ENCODE measurements at regions not wholly inside any gene's neighbourhood (a gene's known extent, or its start where the extent isn't known, plus 50 kb on each side); places are given as distances from the start of the nearest gene placed in this dataset.

GRCh38 chr1:221030990-221031389, 151.7 kb downstream of the HLX start:
- Mint-ChIP-seq H3K27ac (no peak overlapping the region), H3K4me3 (no peak overlapping the region), H3K36me3 (ENCODE audit: low read depth) (no peaks in the 10 kb centered on the region), H3K9me3 (no peaks in the 10 kb centered on the region), H3K4me1 (no peaks in the 10 kb centered on the region), H3K27me3 (ENCODE audit: insufficient read depth) (peaks cover 6% of the 10 kb centered on the region)
- Histone ChIP-seq H3K27me3 (ENCODE audit: control insufficient read depth, insufficient read depth, low read length, poor library complexity, severe bottlenecking) (no peaks in the 10 kb centered on the region), H3K36me3 (ENCODE audit: control insufficient read depth, insufficient read depth, low read length) (no peaks in the 10 kb centered on the region), H3K4me1 (ENCODE audit: control insufficient read depth, insufficient read depth, low read length) (no peaks in the 10 kb centered on the region), H3K9me3 (ENCODE audit: control insufficient read depth, low read length) (no peaks in the 10 kb centered on the region), H3K4me3 (ENCODE audit: low read length) (no peak overlapping the region), H3K9ac (ENCODE audit: extremely low read depth, low read length, poor library complexity, severe bottlenecking) (no peak overlapping the region), H3K27ac (ENCODE audit: low read depth, low read length) (no peak overlapping the region)
- TF ChIP-seq, protein P1, sequence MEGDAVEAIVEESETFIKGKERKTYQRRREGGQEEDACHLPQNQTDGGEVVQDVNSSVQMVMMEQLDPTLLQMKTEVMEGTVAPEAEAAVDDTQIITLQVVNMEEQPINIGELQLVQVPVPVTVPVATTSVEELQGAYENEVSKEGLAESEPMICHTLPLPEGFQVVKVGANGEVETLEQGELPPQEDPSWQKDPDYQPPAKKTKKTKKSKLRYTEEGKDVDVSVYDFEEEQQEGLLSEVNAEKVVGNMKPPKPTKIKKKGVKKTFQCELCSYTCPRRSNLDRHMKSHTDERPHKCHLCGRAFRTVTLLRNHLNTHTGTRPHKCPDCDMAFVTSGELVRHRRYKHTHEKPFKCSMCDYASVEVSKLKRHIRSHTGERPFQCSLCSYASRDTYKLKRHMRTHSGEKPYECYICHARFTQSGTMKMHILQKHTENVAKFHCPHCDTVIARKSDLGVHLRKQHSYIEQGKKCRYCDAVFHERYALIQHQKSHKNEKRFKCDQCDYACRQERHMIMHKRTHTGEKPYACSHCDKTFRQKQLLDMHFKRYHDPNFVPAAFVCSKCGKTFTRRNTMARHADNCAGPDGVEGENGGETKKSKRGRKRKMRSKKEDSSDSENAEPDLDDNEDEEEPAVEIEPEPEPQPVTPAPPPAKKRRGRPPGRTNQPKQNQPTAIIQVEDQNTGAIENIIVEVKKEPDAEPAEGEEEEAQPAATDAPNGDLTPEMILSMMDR (conservative IDR thresholded peaks at IDR 0.05): no peak
- WGBS, 2 experiments (ENCODE audit: insufficient coverage in 1 of 2, insufficient read length in 1 of 2): 95 to 100% methylated on average over 1 to 3 of the region's 3 CpGs
- DNase-seq: no peak

DNA sequence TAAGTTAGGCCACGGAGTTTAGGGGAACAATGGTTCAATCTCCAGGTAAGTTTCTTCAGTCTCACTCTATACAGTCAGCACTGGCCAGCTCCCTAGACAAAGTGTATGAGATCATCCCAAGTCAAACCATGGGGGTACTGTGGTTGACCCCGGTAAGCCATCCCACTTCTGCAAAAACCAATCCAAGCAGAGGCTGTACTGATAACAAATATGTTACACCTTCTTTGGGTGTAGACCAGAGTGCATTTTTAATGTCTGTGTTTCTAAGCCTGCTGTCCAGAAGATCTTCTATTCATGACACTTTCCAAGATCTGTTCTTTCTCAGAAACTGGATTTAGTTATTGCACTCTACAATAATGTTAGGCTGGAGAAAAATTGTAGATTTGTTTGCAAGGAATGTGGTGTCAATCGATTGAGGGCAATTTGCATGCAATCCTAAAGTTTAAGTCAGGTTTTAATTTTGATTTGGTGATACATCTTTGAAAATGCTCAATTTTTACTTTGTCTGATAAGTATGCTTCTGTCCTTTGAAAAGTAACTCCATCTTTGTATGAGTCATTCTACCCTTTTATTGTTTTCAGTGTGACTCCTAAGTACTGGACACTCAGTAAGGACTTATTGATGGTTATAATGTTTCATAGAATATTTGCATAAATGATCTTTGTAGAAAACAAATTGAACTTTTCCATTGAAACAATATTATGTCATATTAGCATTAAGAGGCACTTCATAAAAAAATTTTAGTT, 152.4 kb downstream of the HLX start:
- 81 to 94% methylated on average over 2 to 3 of the region's 3 CpGs for WGBS, 2 experiments (ENCODE audit: insufficient coverage in 1 of 2, insufficient read length in 1 of 2)
- H3K9ac ChIP-seq (ENCODE audit: extremely low read depth, low read length, poor library complexity, severe bottlenecking): no peak overlapping the region
- H3K4me1 Mint-ChIP-seq: no peaks in the 10 kb centered on the region

GRCh38 chr1:221032204-221032585, 153.0 kb downstream of the HLX start:
- Mint-ChIP-seq H3K9me3 (no peaks in the 10 kb centered on the region), H3K4me3 (no peak overlapping the region), H3K36me3 (ENCODE audit: low read depth) (no peaks in the 10 kb centered on the region), H3K4me1 (no peaks in the 10 kb centered on the region), H3K27ac (no peak overlapping the region), H3K27me3 (ENCODE audit: insufficient read depth) (peaks cover 5% of the 10 kb centered on the region)
- Histone ChIP-seq H3K9me3 (ENCODE audit: control insufficient read depth, low read length) (no peaks in the 10 kb centered on the region), H3K9ac (ENCODE audit: extremely low read depth, low read length, poor library complexity, severe bottlenecking) (no peak overlapping the region), H3K27me3 (ENCODE audit: control insufficient read depth, insufficient read depth, low read length, poor library complexity, severe bottlenecking) (no peaks in the 10 kb centered on the region), H3K4me3 (ENCODE audit: low read length) (no peak overlapping the region), H3K4me1 (ENCODE audit: control insufficient read depth, insufficient read depth, low read length) (no peaks in the 10 kb centered on the region), H3K36me3 (ENCODE audit: control insufficient read depth, insufficient read depth, low read length) (no peaks in the 10 kb centered on the region), H3K27ac (ENCODE audit: low read depth, low read length) (no peak overlapping the region)
- DNase-seq: no peak
- TF ChIP-seq, protein P1 (conservative IDR thresholded peaks at IDR 0.05): no peak

More for the DNA sequence above, 152.4 kb downstream of the HLX start:
- peaks cover 5% of the 10 kb centered on the region for H3K27me3 Mint-ChIP-seq (ENCODE audit: insufficient read depth)
- H3K9me3 Mint-ChIP-seq: no peaks in the 10 kb centered on the region
- Histone ChIP-seq H3K36me3 (ENCODE audit: control insufficient read depth, insufficient read depth, low read length) (no peaks in the 10 kb centered on the region), H3K27ac (ENCODE audit: low read depth, low read length) (no peak overlapping the region), H3K4me3 (ENCODE audit: low read length) (no peak overlapping the region), H3K27me3 (ENCODE audit: control insufficient read depth, insufficient read depth, low read length, poor library complexity, severe bottlenecking) (no peaks in the 10 kb centered on the region), H3K4me1 (ENCODE audit: control insufficient read depth, insufficient read depth, low read length) (no peaks in the 10 kb centered on the region), H3K9me3 (ENCODE audit: control insufficient read depth, low read length) (no peaks in the 10 kb centered on the region)
- H3K4me3 Mint-ChIP-seq: no peak overlapping the region
- no peak overlapping the region for H3K27ac Mint-ChIP-seq
- DNase-seq: no peak
- TF ChIP-seq, protein P1 (conservative IDR thresholded peaks at IDR 0.05): no peak
- no peaks in the 10 kb centered on the region for H3K36me3 Mint-ChIP-seq (ENCODE audit: low read depth)
